C1 segment of cervical spinal cord (tissue), 14 donors: ENCODE measurements at regions not wholly inside any gene's neighbourhood (a gene's known extent, or its start where the extent isn't known, plus 50 kb on each side); places are given as distances from the start of the nearest gene placed in this dataset.
A peak's percentile ranks its signal among the peaks of the same experiment; 100 is the strongest.
"Not testable (repeated sequence)": the region's sequence is repeated elsewhere in the genome, so short reads cannot be mapped to it uniquely, and the experiment has no call there.

Experiments used
- DNase-seq, 14 donors: peaks; one replicate each; lab custom pipeline; 2025; lab: John Stamatoyannopoulos, UW

GRCh38 chr7:142636751-142637150, 112.5 kb upstream of the PRSS1 start:
- no peak for DNase-seq

- DNase-seq: not testable (repeated sequence)
Observed at GRCh38 chr7:142636107-142636506, 113.2 kb upstream of the PRSS1 start.

GRCh38 chr7:142632271-142633134, 116.8 kb upstream of the PRSS1 start:
- peak in 8 of 14 donors; percentile 11 to 69 (median 28) for DNase-seq

GRCh38 chr7:142629588-142630260, 119.5 kb upstream of the PRSS1 start:
- DNase-seq: no peak

- DNase-seq: no peak
Observed at GRCh38 chr7:142628945-142629344, 120.3 kb upstream of the PRSS1 start.

DNA sequence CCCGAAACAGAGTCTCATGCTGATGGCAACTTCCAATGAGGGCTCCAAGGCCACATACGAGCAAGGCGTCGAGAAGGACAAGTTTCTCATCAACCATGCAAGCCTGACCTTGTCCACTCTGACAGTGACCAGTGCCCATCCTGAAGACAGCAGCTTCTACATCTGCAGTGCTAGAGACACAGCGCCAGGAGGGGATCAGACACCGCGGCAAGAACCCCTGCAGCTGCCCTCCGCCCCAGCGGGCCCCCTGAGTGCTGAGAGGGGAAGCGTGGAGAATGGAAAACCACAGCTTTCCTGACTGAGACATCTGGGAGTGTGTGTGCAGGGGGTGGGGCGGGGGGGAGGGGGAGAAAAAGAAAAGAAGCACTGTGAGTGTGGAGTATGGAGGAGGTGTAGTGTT, 122.0 kb upstream of the PRSS1 start:
- DNase-seq: not testable (repeated sequence)

DNA sequence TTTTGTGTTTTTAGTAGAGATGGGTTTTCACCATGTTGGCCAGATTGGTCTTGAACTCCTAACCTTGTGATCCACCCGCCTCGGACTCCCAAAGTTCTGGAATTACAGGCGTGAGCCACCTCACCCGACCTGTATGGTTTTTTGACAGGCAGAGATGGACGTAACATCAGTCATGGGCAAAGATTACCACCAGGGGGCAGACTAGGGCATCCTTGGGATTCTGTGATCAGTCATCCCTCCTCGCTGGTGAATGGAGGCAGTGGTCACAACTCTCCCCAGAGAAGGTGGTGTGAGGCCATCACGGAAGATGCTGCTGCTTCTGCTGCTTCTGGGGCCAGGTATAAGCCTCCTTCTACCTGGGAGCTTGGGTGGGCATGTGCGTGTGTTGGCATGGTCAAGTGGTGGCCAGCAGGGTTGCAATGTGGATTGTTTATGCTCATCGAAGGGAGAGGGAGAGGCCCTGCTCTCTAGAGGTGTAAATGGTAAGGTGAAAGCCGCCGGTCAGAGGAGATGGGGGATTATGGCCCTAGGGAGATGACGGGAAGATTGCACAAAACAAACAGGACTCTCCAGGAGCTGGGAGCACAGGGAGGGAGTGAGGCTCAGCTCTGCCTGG, 122.7 kb upstream of the PRSS1 start:
- peak in 3 of 14 donors; percentile 8 to 38 (median 13) for DNase-seq

GRCh38 chr7:142625216-142625615, 124.1 kb upstream of the PRSS1 start:
- DNase-seq: not testable (repeated sequence)

- DNase-seq: no peak
Observed at GRCh38 chr7:142620402-142620801, 128.9 kb upstream of the PRSS1 start.

DNA sequence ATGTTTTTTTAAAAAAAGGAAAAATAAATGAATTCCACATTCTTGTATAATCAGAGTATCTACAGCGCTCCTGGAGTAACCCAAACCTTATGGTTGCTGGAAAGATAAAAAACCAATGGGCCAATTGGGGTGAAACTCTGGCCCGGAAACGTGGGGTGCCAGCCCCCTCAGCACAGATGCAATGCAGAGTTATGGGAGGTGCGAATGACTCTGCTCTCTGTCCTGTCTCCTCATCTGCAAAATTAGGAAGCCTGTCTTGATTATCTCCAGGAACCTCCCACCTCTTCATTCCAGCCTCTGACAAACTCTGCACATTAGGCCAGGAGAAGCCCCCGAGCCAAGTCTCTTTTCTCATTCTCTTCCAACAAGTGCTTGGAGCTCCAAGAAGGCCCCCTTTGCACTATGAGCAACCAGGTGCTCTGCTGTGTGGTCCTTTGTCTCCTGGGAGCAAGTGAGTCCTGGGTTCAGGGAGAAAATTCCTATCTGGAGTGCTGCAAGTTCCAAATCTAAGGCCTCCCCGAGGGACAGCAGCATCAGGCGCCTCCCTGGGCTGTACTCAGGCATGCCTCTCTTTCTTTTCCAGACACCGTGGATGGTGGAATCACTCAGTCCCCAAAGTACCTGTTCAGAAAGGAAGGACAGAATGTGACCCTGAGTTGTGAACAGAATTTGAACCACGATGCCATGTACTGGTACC, 130.5 kb upstream of the PRSS1 start:
- DNase-seq: no peak

DNA sequence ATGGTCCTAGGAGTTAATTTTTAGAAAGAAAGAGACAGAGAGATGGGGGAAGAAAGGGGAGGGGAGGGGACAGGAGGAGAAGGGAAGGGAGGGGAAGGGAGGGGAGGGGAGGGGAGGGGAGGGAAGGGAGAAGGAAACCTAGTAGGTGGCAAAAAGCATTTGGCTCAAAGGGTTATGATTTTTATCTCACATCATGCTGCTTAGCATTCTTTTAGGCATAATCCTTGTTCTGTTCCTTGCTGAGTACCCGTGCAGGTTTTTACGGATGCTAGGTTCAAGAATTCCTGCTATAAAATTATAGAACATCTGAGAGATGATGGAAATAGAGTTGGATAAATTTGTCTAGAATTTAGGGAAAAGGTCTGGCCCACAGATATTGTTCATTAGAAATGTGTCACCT, 132.4 kb upstream of the PRSS1 start:
- peak in 1 of 14 donors; percentile 38 for DNase-seq

- peak in 1 of 14 donors; percentile 72 for DNase-seq
Observed at GRCh38 chr7:142616121-142616643, 133.1 kb upstream of the PRSS1 start.

GRCh38 chr7:142615508-142615907, 133.8 kb upstream of the PRSS1 start:
- no peak for DNase-seq

DNA sequence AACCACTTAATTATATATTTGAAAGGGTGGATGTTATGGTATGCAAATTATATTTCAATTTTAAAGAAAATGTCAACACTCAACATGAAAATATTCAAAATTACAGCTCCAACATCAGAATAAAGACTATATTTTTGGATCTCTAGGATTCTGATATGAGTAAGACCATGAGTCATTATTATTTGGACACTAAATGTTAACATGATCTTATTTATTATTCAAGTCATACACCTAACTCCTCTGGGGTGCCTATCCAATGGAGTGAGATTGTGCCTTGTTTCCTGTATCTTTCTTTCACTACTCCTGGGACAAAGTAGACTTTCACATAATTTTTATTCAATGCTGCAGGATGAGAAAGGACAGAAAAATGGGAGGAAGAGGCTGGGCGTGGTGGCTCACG, 135.2 kb upstream of the PRSS1 start:
- no peak for DNase-seq

DNA sequence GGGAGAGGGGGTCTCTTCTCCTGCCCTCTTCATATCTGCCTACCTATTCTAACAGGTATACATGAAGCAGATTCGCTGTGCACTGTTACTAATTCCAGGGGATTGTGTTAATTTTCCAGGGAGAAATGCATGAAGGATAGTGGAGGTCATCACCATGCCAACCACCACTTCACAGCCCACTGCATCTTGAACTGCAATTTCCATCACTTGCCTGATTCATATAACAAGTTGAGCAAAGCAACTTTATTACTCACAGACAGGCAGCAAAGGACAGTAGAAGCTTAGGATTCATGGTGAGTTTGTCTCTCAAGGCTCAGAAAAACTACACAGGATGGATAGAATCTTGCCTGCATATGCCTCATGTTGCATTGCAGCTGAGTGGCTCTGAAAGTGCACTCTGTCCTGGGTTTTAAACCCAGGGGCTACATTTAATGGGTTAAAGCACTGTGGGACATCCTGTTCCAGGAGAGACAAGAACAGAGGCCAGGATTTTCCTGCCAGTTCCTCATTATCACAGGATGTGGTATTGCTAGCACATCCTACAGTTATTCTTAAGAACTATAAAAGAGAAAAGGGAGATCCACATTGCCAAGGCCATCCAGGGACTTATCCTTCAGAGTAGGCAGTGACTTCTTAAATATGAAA, 136.9 kb upstream of the PRSS1 start:
- DNase-seq: peak in 1 of 14 donors; percentile 54

DNA sequence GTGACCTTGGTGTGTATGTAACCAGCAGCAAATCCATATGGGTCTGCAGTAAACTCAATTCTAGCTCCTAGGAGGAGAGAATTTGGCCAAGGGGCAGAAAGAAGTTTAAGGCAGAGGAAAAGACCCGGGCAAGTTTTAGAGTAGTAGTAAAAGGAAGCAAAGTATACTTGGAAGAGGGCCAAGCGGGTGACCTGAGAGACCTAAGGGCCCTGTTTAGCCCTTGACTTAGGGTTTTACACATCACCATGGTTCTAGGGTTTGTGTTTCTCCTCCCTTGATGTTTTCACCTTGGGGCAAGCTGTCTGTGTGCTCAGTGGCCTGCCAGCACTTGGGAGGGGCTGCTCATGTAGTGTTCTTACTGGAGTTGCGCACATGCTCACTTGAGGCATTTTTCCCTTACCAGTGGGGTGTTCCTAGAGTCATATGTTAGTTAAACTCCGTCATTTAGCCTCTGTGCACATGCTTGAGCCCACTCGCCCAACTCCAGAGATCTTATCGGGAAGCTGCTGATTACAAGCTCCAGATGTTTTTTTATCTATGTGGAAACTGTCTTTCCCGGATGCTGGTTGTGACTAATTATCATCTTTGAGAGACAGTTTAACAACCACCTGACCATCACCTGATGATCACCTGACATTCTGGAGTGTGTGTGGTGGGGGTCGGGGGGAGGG, 137.6 kb upstream of the PRSS1 start:
- no peak for DNase-seq

GRCh38 chr7:142608630-142609428, 140.4 kb upstream of the PRSS1 start:
- DNase-seq: no peak

GRCh38 chr7:142607351-142607750, 141.9 kb upstream of the PRSS1 start:
- DNase-seq: no peak

DNA sequence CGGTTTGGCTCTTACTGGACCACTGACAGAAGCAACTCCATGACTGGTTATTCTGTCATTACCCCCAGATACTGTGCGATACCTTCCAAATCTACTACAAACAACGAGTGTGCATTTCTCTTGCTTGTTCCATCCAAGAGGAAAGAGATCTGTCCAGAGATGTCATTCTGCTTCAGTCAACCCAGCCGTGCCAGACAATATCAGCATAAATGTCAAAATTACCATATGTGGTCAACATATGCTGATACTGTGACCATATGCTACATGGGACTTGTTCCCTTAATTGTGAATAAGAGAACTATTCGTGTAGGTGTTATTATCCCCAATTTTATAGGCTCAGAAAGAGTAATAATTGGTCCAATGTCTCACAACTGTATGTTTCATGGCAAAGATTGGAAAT, 143.2 kb upstream of the PRSS1 start:
- peak in 1 of 14 donors; percentile 69 for DNase-seq

- DNase-seq: no peak
Observed at GRCh38 chr7:142604671-142605070, 144.6 kb upstream of the PRSS1 start.
